ENCODE measurements at regions not wholly inside any gene's neighbourhood (a gene's known extent, or its start where the extent isn't known, plus 50 kb on each side); places are given as distances from the start of the nearest gene placed in this dataset.

DNA sequence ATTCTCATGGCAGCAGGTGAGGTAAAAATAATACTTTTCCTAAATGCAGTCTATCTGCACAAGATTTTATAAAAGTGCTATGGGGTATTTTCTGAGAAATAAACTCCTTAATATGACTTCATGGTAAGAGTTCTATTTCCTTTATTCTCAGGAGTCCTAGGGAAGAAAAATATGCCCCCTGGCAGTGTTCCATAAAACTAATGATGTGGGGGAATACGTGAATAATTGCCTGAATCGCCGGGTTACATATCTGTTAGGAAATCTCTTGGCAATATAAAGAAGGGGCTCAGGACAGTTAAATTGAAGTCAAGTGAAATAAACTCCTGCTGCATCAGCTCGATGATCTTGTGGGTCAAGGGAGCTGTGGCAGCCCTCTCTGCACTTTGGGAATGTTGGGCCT is 229.7 kb downstream of the MAFB start:
- TF ChIP-seq ZNF473 (tag by site-specific recombination; IDR thresholded peaks at IDR 0.05) (no peak), ZNF76 (tag by site-specific recombination; IDR thresholded peaks at IDR 0.05; ENCODE audit: borderline replicate concordance, low read depth) (no peak), HOXC10 (CRISPR knock-in tag; IDR thresholded peaks at IDR 0.05) (no peak), ZNF626 (tag by site-specific recombination; IDR thresholded peaks at IDR 0.05) (no peak), REPIN1 (tag by site-specific recombination; IDR thresholded peaks at IDR 0.05; ENCODE audit: low read depth) (no peak)
- no peak overlapping the region for H3K4me3 ChIP-seq (ENCODE audit: low read depth, low read length)
- CTCF ChIA-PET: no interaction called here
- no peaks in the 10 kb centered on the region for H3K4me1 ChIP-seq (ENCODE audit: control insufficient read depth, insufficient read depth, low read length)
- no peaks in the 10 kb centered on the region for H3K9me3 ChIP-seq (ENCODE audit: control insufficient read depth, insufficient read depth, low read depth, low read length)
- no peaks in the 10 kb centered on the region for H3K36me3 ChIP-seq (ENCODE audit: control insufficient read depth in 2 of 2, insufficient read depth in 1 of 2, low read length in 2 of 2)
- POLR2A ChIA-PET: no interaction called here
- no peak overlapping the region for H3K27ac ChIP-seq (ENCODE audit: extremely low read depth, low read depth, low read length)

DNA sequence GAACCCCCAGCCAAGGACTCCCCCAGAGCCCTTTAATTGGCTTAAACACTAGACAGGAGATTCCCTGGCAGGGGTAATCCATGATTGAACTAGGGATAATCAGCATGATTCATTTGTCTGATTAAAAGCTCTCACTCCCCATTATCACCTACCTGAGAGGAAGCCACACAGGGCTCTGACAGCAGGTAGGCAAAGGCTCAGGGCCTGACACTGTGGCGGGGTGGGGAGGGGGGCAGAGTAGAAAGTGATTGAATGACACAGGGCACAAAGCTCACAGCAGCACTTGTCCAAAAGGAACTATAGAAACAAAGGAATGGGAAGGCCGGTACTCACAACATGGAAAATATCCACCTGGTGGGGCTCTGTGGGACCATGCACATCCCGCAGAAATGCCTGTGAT is 231.6 kb downstream of the MAFB start:
- TF ChIP-seq ZNF488 (tag by site-specific recombination; IDR thresholded peaks at IDR 0.05) (no peak), ZNF133 (tag by site-specific recombination; IDR thresholded peaks at IDR 0.05) (no peak), ZNF302 (tag by site-specific recombination; IDR thresholded peaks at IDR 0.05; ENCODE audit: low read depth) (no peak), ZNF391 (tag by site-specific recombination; IDR thresholded peaks at IDR 0.05; ENCODE audit: borderline replicate concordance, low read depth) (no peak), ZNF473 (tag by site-specific recombination; IDR thresholded peaks at IDR 0.05) (no peak), KLF10 (tag by site-specific recombination; IDR thresholded peaks at IDR 0.05) (no peak), ZFP37 (tag by site-specific recombination; IDR thresholded peaks at IDR 0.05) (no peak), ZNF426 (tag by site-specific recombination; IDR thresholded peaks at IDR 0.05) (no peak), ZNF548 (tag by site-specific recombination; IDR thresholded peaks at IDR 0.05) (no peak)
- Histone ChIP-seq H3K4me1 (ENCODE audit: control insufficient read depth, insufficient read depth, low read length) (no peaks in the 10 kb centered on the region), H3K4me3 (ENCODE audit: low read depth, low read length) (no peak overlapping the region), H3K36me3 (ENCODE audit: control insufficient read depth in 2 of 2, insufficient read depth in 1 of 2, low read length in 2 of 2) (no peaks in the 10 kb centered on the region), H3K9me3 (ENCODE audit: control insufficient read depth, insufficient read depth, low read depth, low read length) (no peaks in the 10 kb centered on the region), H3K27ac (ENCODE audit: extremely low read depth, low read depth, low read length) (no peak overlapping the region)
- ChIA-PET POLR2A (no interaction called here), CTCF (no interaction called here)

GRCh38 chr20:40452758-40453157 is 236.3 kb downstream of the MAFB start:
- ChIA-PET CTCF (interaction anchor here (0.6 to 0.7 kb wide), 2 partner anchors 182 to 1165 kb away, joined by 3 to 4 read pairs; no protein-coding TSS in a partner anchor), POLR2A (no interaction called here)
- Histone ChIP-seq H3K27ac (ENCODE audit: extremely low read depth, low read depth, low read length) (no peak overlapping the region), H3K9me3 (ENCODE audit: control insufficient read depth, insufficient read depth, low read depth, low read length) (no peaks in the 10 kb centered on the region), H3K4me3 (ENCODE audit: low read depth, low read length) (no peak overlapping the region), H3K4me1 (ENCODE audit: control insufficient read depth, insufficient read depth, low read length) (no peaks in the 10 kb centered on the region), H3K36me3 (ENCODE audit: control insufficient read depth in 2 of 2, insufficient read depth in 1 of 2, low read length in 2 of 2) (no peaks in the 10 kb centered on the region)
- TF ChIP-seq ZNF138 (tag by site-specific recombination; IDR thresholded peaks at IDR 0.05; ENCODE audit: borderline replicate concordance): no peak
- no peak for TF ChIP-seq ZNF157 (tag by site-specific recombination; IDR thresholded peaks at IDR 0.05)
- TF ChIP-seq, protein P1, sequence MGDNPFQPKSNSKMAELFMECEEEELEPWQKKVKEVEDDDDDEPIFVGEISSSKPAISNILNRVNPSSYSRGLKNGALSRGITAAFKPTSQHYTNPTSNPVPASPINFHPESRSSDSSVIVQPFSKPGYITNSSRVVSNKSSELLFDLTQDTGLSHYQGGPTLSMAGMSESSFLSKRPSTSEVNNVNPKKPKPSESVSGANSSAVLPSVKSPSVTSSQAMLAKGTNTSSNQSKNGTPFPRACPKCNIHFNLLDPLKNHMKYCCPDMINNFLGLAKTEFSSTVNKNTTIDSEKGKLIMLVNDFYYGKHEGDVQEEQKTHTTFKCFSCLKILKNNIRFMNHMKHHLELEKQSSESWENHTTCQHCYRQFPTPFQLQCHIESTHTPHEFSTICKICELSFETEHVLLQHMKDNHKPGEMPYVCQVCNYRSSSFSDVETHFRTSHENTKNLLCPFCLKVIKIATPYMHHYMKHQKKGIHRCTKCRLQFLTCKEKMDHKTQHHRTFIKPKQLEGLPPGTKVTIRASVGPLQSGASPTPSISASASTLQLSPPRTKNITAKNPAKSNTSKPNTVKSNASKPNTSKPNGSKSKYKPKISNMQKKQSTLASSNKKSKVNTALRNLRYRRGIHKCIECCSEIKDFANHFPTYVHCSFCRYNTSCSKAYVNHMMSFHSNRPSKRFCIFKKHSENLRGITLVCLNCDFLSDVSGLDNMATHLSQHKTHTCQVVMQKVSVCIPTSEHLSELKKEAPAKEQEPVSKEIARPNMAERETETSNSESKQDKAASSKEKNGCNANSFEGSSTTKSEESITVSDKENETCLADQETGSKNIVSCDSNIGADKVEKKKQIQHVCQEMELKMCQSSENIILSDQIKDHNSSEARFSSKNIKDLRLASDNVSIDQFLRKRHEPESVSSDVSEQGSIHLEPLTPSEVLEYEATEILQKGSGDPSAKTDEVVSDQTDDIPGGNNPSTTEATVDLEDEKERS (tag by site-specific recombination; IDR thresholded peaks at IDR 0.05): no peak
- TF ChIP-seq BCL11B (tag by site-specific recombination; IDR thresholded peaks at IDR 0.05; ENCODE audit: low read depth): no peak
- TF ChIP-seq ZNF18 (tag by site-specific recombination; IDR thresholded peaks at IDR 0.05): no peak
- no peak for TF ChIP-seq ZNF449 (tag by site-specific recombination; IDR thresholded peaks at IDR 0.05)
- no peak for TF ChIP-seq PRDM4 (tag by site-specific recombination; IDR thresholded peaks at IDR 0.05)

Data from HEK293 (cell line).